ENCODE measurements at regions not wholly inside any gene's neighbourhood (a gene's known extent, or its start where the extent isn't known, plus 50 kb on each side); places are given as distances from the start of the nearest gene placed in this dataset.

- TF ChIP-seq CTCF (IDR thresholded peaks at IDR 0.05) (no peak), TCF7L2 (IDR thresholded peaks at IDR 0.05; ENCODE audit: low read depth, low read length) (no peak), REST (IDR thresholded peaks at IDR 0.05; ENCODE audit: insufficient read depth in 1 of 2, low read depth in 2 of 2, low read length in 1 of 2) (no peak), POLR2AphosphoS5 (IDR thresholded peaks at IDR 0.05; ENCODE audit: low read depth, low read length) (no peak)
Observed at GRCh38 chr5:138645778-138646575, 70.8 kb upstream of the HSPA9 start.
